MM.1S (cell line): ENCODE measurements at regions not wholly inside any gene's neighbourhood (a gene's known extent, or its start where the extent isn't known, plus 50 kb on each side); places are given as distances from the start of the nearest gene placed in this dataset.

Experiments
- CTCF ChIP-seq: fragments of 300-600 bp; sonication (generic); IDR thresholded peaks from 2 replicates; pipeline ENCODE4 v1.5.1; 2016; ENCODE audit warnings: antibody characterized with exemption, low read length, mixed read lengths
- EZH2 ChIP-seq: fragments of 300-600 bp; sonication (generic); optimal IDR thresholded peaks from 2 replicates; pipeline ENCODE3; 2017; ENCODE audit warnings: low read depth, mild to moderate bottlenecking, antibody characterized with exemption, low read length, mixed read lengths

- TF ChIP-seq CTCF (no peak), EZH2 (no peak)
Measured at GRCh38 chr1:97983126-97983525, 62.3 kb upstream of the DPYD start.
